ENCODE measurements at regions not wholly inside any gene's neighbourhood (a gene's known extent, or its start where the extent isn't known, plus 50 kb on each side); places are given as distances from the start of the nearest gene placed in this dataset.

DNA sequence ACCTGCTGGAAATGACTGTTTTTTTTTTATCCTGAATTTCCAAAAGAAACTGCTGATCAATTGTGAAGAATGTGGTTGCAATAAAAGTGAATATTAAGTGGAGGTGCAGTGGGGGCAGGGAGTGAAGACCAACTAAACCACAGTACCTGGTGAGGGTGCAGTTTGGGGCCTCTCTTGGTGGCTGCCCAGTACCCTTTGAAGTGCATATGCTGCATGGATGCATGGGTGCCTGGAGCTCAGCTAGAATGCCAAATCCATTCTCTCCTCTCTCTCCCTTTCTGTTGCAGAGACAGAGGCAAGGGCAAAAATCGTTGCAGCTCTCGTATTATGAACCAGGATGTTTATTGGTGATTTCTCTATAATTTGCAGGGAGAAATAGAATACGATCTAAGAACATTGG lies 420.5 kb upstream of the ONECUT1 start:
- no peak for TF ChIP-seq POLR2A (IDR thresholded peaks at IDR 0.05)
- TF ChIP-seq, protein P1, sequence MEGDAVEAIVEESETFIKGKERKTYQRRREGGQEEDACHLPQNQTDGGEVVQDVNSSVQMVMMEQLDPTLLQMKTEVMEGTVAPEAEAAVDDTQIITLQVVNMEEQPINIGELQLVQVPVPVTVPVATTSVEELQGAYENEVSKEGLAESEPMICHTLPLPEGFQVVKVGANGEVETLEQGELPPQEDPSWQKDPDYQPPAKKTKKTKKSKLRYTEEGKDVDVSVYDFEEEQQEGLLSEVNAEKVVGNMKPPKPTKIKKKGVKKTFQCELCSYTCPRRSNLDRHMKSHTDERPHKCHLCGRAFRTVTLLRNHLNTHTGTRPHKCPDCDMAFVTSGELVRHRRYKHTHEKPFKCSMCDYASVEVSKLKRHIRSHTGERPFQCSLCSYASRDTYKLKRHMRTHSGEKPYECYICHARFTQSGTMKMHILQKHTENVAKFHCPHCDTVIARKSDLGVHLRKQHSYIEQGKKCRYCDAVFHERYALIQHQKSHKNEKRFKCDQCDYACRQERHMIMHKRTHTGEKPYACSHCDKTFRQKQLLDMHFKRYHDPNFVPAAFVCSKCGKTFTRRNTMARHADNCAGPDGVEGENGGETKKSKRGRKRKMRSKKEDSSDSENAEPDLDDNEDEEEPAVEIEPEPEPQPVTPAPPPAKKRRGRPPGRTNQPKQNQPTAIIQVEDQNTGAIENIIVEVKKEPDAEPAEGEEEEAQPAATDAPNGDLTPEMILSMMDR (IDR thresholded peaks at IDR 0.05) = no peak
